ENCODE measurements at regions not wholly inside any gene's neighbourhood (a gene's known extent, or its start where the extent isn't known, plus 50 kb on each side); places are given as distances from the start of the nearest gene placed in this dataset.

GRCh38 chr6:142644866-142645265, 300.1 kb downstream of the HIVEP2 start:
- no peaks in the 10 kb centered on the region for H3K9me3 ChIP-seq

DNA sequence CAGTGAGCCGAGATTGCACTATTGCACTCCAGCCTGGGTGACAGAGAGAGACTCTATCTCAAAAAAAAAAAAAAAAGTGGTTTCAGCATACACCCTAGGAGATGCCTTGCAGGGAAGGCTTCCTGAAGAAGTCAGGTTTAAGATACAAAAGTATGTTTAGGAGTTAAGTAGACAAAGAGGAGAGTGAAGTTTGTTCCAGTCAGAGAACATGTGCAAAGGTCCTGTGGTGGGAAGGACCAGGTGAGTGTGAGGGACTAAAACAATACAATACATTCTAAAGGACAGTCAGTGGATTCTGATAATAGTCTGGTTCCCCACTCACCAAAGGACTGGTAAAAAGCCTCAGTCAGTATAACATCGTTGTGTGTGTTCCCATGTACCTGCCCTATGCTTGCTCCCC, 299.3 kb downstream of the HIVEP2 start:
- WGBS, 4 donors: 93 to 97% (median 95%) methylated on average over 2 of the region's 2 CpGs
- H3K4me1 ChIP-seq: no peaks in the 10 kb centered on the region
- TF ChIP-seq, protein P1, sequence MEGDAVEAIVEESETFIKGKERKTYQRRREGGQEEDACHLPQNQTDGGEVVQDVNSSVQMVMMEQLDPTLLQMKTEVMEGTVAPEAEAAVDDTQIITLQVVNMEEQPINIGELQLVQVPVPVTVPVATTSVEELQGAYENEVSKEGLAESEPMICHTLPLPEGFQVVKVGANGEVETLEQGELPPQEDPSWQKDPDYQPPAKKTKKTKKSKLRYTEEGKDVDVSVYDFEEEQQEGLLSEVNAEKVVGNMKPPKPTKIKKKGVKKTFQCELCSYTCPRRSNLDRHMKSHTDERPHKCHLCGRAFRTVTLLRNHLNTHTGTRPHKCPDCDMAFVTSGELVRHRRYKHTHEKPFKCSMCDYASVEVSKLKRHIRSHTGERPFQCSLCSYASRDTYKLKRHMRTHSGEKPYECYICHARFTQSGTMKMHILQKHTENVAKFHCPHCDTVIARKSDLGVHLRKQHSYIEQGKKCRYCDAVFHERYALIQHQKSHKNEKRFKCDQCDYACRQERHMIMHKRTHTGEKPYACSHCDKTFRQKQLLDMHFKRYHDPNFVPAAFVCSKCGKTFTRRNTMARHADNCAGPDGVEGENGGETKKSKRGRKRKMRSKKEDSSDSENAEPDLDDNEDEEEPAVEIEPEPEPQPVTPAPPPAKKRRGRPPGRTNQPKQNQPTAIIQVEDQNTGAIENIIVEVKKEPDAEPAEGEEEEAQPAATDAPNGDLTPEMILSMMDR (IDR thresholded peaks at IDR 0.05): no peak
- no peak for TF ChIP-seq POLR2A (IDR thresholded peaks at IDR 0.05)
- no peaks in the 10 kb centered on the region for H3K9me3 ChIP-seq
- H3K27me3 ChIP-seq: peaks cover 0 to 6% (median 0%) of the 10 kb centered on the region in 9 donors
- ATAC-seq: no peak
- intact Hi-C loops (cut with DNase I): no loop called here
- no peak overlapping the region for H3K27ac ChIP-seq
- H3K36me3 ChIP-seq: no peaks in the 10 kb centered on the region
- H3K4me3 ChIP-seq: no peak overlapping the region
- DNase-seq: no peak

More at GRCh38 chr6:142644866-142645265, 300.1 kb downstream of the HIVEP2 start:
- Histone ChIP-seq H3K36me3 (no peaks in the 10 kb centered on the region), H3K4me1 (no peaks in the 10 kb centered on the region), H3K27ac (no peak overlapping the region), H3K4me3 (no peak overlapping the region), H3K27me3 (peaks cover 0 to 3% (median 0%) of the 10 kb centered on the region in 9 donors)
- ATAC-seq: no peak
- WGBS, 4 donors: 74 to 96% (median 79%) methylated on average over 3 of the region's 3 CpGs
- DNase-seq: no peak
- intact Hi-C loops (cut with DNase I): no loop called here
- TF ChIP-seq POLR2A (IDR thresholded peaks at IDR 0.05): no peak
- TF ChIP-seq, protein P1 (IDR thresholded peaks at IDR 0.05): no peak

DNA sequence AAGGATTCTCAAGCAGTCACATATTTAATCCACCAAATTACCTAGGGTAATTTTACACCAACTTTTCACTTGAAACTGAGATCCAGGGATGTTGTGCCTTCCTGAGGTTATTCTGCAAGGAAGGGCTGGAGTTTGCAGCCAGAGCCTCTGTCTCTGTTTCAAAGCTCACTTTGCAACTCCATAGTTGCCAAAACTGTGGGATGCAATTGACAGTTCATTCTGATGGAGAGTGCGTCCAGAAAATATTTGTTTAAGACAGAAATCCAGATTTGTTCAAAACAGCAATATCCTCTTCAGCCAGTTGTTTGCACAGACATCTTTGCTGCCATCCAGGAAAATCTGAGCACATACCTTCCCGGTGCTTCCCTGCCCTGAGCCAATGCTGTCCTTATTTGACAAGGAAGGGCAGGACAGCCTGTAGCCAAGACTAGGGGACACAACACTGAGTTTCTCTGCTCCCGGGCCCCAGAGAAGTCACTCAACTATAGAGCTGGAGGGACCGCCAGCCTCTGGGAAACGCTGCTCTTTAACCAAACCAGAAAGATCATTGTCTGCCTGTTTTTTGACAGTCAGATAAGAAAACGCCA, 297.4 kb downstream of the HIVEP2 start:
- DNase-seq (no peak), ATAC-seq (no peak)
- no peak for TF ChIP-seq POLR2A (IDR thresholded peaks at IDR 0.05)
- TF ChIP-seq, protein P1 (IDR thresholded peaks at IDR 0.05): no peak
- H3K4me3 ChIP-seq: no peak overlapping the region
- peaks cover 0 to 6% (median 0%) of the 10 kb centered on the region in 9 donors for H3K27me3 ChIP-seq
- intact Hi-C loops (cut with DNase I): no loop called here
- H3K36me3 ChIP-seq: no peaks in the 10 kb centered on the region
- no peaks in the 10 kb centered on the region for H3K4me1 ChIP-seq
- WGBS, 4 donors: 33 to 35% (median 33%) methylated on average over 6 of the region's 6 CpGs
- no peaks in the 10 kb centered on the region for H3K9me3 ChIP-seq
- H3K27ac ChIP-seq: no peak overlapping the region

DNA sequence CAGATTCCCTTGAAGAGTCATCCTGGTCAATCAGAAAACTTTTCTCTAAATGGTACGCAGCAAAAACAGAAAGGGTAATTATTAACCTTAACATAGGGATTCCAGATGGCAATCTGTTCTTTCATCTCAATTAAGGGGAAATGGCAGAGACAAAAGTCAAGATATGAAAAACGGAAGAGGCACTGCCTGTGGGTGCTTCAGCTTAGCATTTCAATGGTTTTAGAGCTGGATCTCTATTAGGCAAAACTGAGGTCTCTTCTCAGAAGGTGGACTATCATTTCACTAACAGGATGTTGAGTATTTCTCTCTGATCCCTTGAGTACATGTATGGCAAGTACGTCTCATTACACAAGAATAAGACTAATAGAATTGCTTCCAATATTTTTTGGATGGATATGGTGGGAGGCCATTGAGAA, 296.9 kb downstream of the HIVEP2 start:
- Histone ChIP-seq H3K4me3 (no peak overlapping the region), H3K4me1 (no peaks in the 10 kb centered on the region), H3K9me3 (no peaks in the 10 kb centered on the region), H3K36me3 (no peaks in the 10 kb centered on the region), H3K27ac (no peak overlapping the region), H3K27me3 (peaks cover 0 to 6% (median 0%) of the 10 kb centered on the region in 9 donors)
- intact Hi-C loops (cut with DNase I): no loop called here
- no peak for ATAC-seq
- TF ChIP-seq, protein P1 (IDR thresholded peaks at IDR 0.05): no peak
- TF ChIP-seq POLR2A (IDR thresholded peaks at IDR 0.05): no peak
- no peak for DNase-seq
- 21 to 30% (median 24%) methylated on average over 3 of the region's 3 CpGs for WGBS, 4 donors
